HEK293 (cell line): ENCODE measurements at regions not wholly inside any gene's neighbourhood (a gene's known extent, or its start where the extent isn't known, plus 50 kb on each side); places are given as distances from the start of the nearest gene placed in this dataset.

Experiments
- CTCF ChIA-PET: fragments of 350-600 bp; formaldehyde crosslinking; extraction: SDS; loops from one replicate; lab custom pipeline; 2021; ENCODE audit warnings: antibody characterized with exemption; lab: Yijun Ruan, JAX
- POLR2A ChIA-PET: fragments of 300-600 bp; formaldehyde crosslinking; extraction: SDS; loops from one replicate; lab custom pipeline; 2020; ENCODE audit warnings: antibody characterized with exemption, inconsistent platforms; lab: Yijun Ruan, JAX
- H3K27ac ChIP-seq: fragments of 200-500 bp; sonication (Bioruptor generic); 2 replicates; pipeline ENCODE4 v1.5.1; 2014; ENCODE audit warnings: low read depth, low read length, control low read depth, inconsistent platforms; ENCODE audit errors: extremely low read depth
- H3K36me3 ChIP-seq, 2 experiments: fragments of 200-500 bp in 1 of 2; sonication (Bioruptor generic) in 1 of 2; 1 replicate in 1 of 2; 2 replicates in 1 of 2; pipeline ENCODE4 v1.5.1; 2014 to 2017; ENCODE audit warnings: inconsistent platforms in 2 of 2, low read length in 2 of 2; ENCODE audit not compliant: control insufficient read depth in 2 of 2, insufficient read depth in 1 of 2
- H3K4me1 ChIP-seq: fragments of 200-500 bp; sonication (Bioruptor generic); 2 replicates; pipeline ENCODE4 v1.5.1; 2014; ENCODE audit warnings: mild to moderate bottlenecking, low read length, inconsistent platforms; ENCODE audit not compliant: control insufficient read depth, insufficient read depth
- H3K4me3 ChIP-seq: 2 replicates; pipeline ENCODE4 v1.5.1; 2011; ENCODE audit warnings: low read depth, mild to moderate bottlenecking, control low read depth, low read length, moderate library complexity
- H3K9me3 ChIP-seq: fragments of 200-500 bp; sonication (Bioruptor generic); 2 replicates; pipeline ENCODE4 v1.5.1; 2014; ENCODE audit warnings: low read depth, low read length, inconsistent platforms; ENCODE audit not compliant: control insufficient read depth, insufficient read depth
- BCL11B ChIP-seq: fragments of 450-650 bp; formaldehyde crosslinking; IDR thresholded peaks from 2 replicates; pipeline ENCODE4 v1.5.1; 2016; ENCODE audit warnings: low read depth, missing biosample characterization, missing genetic modification characterization
- EGR2 ChIP-seq: fragments of 450-650 bp; formaldehyde crosslinking; IDR thresholded peaks from 2 replicates; pipeline ENCODE4 v1.5.1; 2016; ENCODE audit warnings: low read depth, missing biosample characterization, missing genetic modification characterization
- ELK4 ChIP-seq: IDR thresholded peaks from 2 replicates; pipeline ENCODE4 v1.6.1; 2011; ENCODE audit warnings: mild to moderate bottlenecking, low read depth, low read length, borderline replicate concordance
- OVOL3 ChIP-seq: fragments of 450-650 bp; formaldehyde crosslinking; IDR thresholded peaks from 2 replicates; pipeline ENCODE4 v1.5.1; 2016; ENCODE audit warnings: missing biosample characterization, missing genetic modification characterization
- PRDM6 ChIP-seq: fragments of 450-650 bp; formaldehyde crosslinking; IDR thresholded peaks from 2 replicates; pipeline ENCODE4 v1.5.1; 2017; ENCODE audit warnings: missing biosample characterization, missing genetic modification characterization
- SCRT1 ChIP-seq: fragments of 450-650 bp; formaldehyde crosslinking; IDR thresholded peaks from 2 replicates; pipeline ENCODE4 v1.5.1; 2016; ENCODE audit warnings: missing biosample characterization, missing genetic modification characterization, borderline replicate concordance
- ZBTB1 ChIP-seq: fragments of 450-650 bp; formaldehyde crosslinking; IDR thresholded peaks from 2 replicates; pipeline ENCODE4 v1.5.1; 2016; ENCODE audit warnings: missing biosample characterization, missing genetic modification characterization
- ZFP37 ChIP-seq: fragments of 450-650 bp; formaldehyde crosslinking; IDR thresholded peaks from 2 replicates; pipeline ENCODE4 v1.5.1; 2016; ENCODE audit warnings: missing biosample characterization, missing genetic modification characterization
- ZNF169 ChIP-seq: fragments of 450-650 bp; formaldehyde crosslinking; IDR thresholded peaks from 2 replicates; pipeline ENCODE4 v1.5.1; 2016; ENCODE audit warnings: missing biosample characterization, missing genetic modification characterization
- ZNF175 ChIP-seq: fragments of 450-650 bp; formaldehyde crosslinking; IDR thresholded peaks from 2 replicates; pipeline ENCODE4 v1.5.1; 2016; ENCODE audit warnings: missing biosample characterization, missing genetic modification characterization
- ZNF19 ChIP-seq: fragments of 450-650 bp; formaldehyde crosslinking; IDR thresholded peaks from 2 replicates; pipeline ENCODE4; 2016; ENCODE audit warnings: missing biosample characterization, missing genetic modification characterization, low read depth
- ZNF214 ChIP-seq: fragments of 450-650 bp; formaldehyde crosslinking; IDR thresholded peaks from 2 replicates; pipeline ENCODE4 v1.5.1; 2017; ENCODE audit warnings: missing biosample characterization, mild to moderate bottlenecking, missing genetic modification characterization, borderline replicate concordance
- ZNF223 ChIP-seq: fragments of 450-650 bp; formaldehyde crosslinking; IDR thresholded peaks from 2 replicates; pipeline ENCODE4 v1.5.1; 2016; ENCODE audit warnings: missing biosample characterization, missing genetic modification characterization
- ZNF341 ChIP-seq: fragments of 450-650 bp; formaldehyde crosslinking; IDR thresholded peaks from 2 replicates; pipeline ENCODE4; 2016; ENCODE audit warnings: low read depth, missing biosample characterization, missing genetic modification characterization
- ZNF394 ChIP-seq: fragments of 450-650 bp; formaldehyde crosslinking; IDR thresholded peaks from 2 replicates; pipeline ENCODE4 v1.5.1; 2016; ENCODE audit warnings: missing biosample characterization, missing genetic modification characterization, mild to moderate bottlenecking, moderate library complexity, borderline replicate concordance
- ZNF416 ChIP-seq: fragments of 450-650 bp; formaldehyde crosslinking; IDR thresholded peaks from 2 replicates; pipeline ENCODE4 v1.5.1; 2016; ENCODE audit warnings: missing biosample characterization, missing genetic modification characterization
- ZNF521 ChIP-seq: fragments of 450-650 bp; formaldehyde crosslinking; IDR thresholded peaks from 2 replicates; pipeline ENCODE4 v1.5.1; 2017; ENCODE audit warnings: missing biosample characterization, mild to moderate bottlenecking, missing genetic modification characterization
- ZNF544 ChIP-seq: fragments of 450-650 bp; formaldehyde crosslinking; IDR thresholded peaks from 2 replicates; pipeline ENCODE4 v1.5.0; 2017; ENCODE audit warnings: missing biosample characterization, missing genetic modification characterization
- ZNF555 ChIP-seq: fragments of 450-650 bp; formaldehyde crosslinking; conservative IDR thresholded peaks from 2 replicates; pipeline ENCODE4 v1.5.1; 2017; ENCODE audit warnings: missing biosample characterization, mild to moderate bottlenecking, missing genetic modification characterization, inconsistent platforms
- ZNF623 ChIP-seq: fragments of 450-650 bp; formaldehyde crosslinking; IDR thresholded peaks from 2 replicates; pipeline ENCODE4 v1.5.1; 2016; ENCODE audit warnings: missing biosample characterization, missing genetic modification characterization
- ZNF626 ChIP-seq: fragments of 450-650 bp; sonication (Bioruptor Pico); formaldehyde crosslinking; IDR thresholded peaks from 2 replicates; pipeline ENCODE4 v1.5.1; 2018; ENCODE audit warnings: missing biosample characterization, missing genetic modification characterization, inconsistent platforms
- ZNF670 ChIP-seq: fragments of 450-650 bp; formaldehyde crosslinking; IDR thresholded peaks from 2 replicates; pipeline ENCODE4 v1.5.1; 2016; ENCODE audit warnings: missing biosample characterization, missing genetic modification characterization, low read depth
- ZNF692 ChIP-seq: fragments of 450-650 bp; formaldehyde crosslinking; IDR thresholded peaks from 2 replicates; pipeline ENCODE4 v1.5.1; 2016; ENCODE audit warnings: missing biosample characterization, missing genetic modification characterization
- ZNF830 ChIP-seq: fragments of 450-650 bp; IDR thresholded peaks from 2 replicates; pipeline ENCODE4 v1.5.0; 2018; ENCODE audit warnings: missing biosample characterization, missing genetic modification characterization, low read depth, mild to moderate bottlenecking, moderate library complexity
- ZSCAN4 ChIP-seq: fragments of 450-650 bp; formaldehyde crosslinking; IDR thresholded peaks from 2 replicates; pipeline ENCODE4 v1.5.1; 2017; ENCODE audit warnings: missing biosample characterization, missing genetic modification characterization
- TF ChIP-seq, protein P1 (sequence below): fragments of 450-650 bp; formaldehyde crosslinking; conservative IDR thresholded peaks from 2 replicates; pipeline ENCODE4 v1.5.1; 2016; ENCODE audit warnings: low read depth, missing biosample characterization, missing genetic modification characterization

GRCh38 chr4:132865458-132865857 lies 283.6 kb upstream of the PCDH10 start:
- Histone ChIP-seq H3K36me3 (no peaks in the 10 kb centered on the region), H3K9me3 (no peaks in the 10 kb centered on the region), H3K4me3 (no peak overlapping the region), H3K4me1 (no peaks in the 10 kb centered on the region), H3K27ac (no peak overlapping the region)
- POLR2A ChIA-PET = no interaction called here
- CTCF ChIA-PET = no interaction called here
- no peak for TF ChIP-seq ZNF169 (tag by site-specific recombination)
- TF ChIP-seq PRDM6 (tag by site-specific recombination) = no peak
- TF ChIP-seq ZFP37 (tag by site-specific recombination) = no peak
- TF ChIP-seq ZNF175 = no peak
- no peak for TF ChIP-seq SCRT1
- no peak for TF ChIP-seq ZNF341 (tag by site-specific recombination)
- no peak for TF ChIP-seq ZNF19 (tag by site-specific recombination)
- TF ChIP-seq ZBTB1 = no peak
- TF ChIP-seq ZNF692 (tag by site-specific recombination) = no peak
- no peak for TF ChIP-seq BCL11B
- TF ChIP-seq ZNF830 (tag by site-specific recombination) = no peak
- no peak for TF ChIP-seq ZNF555 (tag by site-specific recombination)
- TF ChIP-seq ZSCAN4 = no peak
- TF ChIP-seq, all 188 proteins: peak for 0

DNA sequence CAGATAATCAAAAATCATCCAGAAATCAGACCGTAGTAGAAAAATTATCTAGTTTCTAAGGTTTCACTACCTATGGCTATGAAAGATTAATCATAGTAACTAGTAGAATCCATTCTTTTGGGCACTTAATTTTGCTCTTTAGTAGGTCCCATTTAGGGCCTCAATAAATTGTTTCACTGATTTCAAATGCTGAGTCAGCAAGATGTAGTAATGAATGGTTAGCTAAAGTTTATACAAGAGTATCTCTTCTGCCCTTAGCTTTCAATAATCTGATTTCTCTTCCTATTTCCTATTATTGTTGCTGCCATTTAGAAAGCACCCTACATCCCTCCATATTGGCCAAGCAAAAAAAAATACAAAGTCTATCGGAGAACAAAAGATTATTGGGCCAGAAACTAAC lies 283.2 kb upstream of the PCDH10 start:
- no peak overlapping the region for H3K4me3 ChIP-seq
- ChIA-PET POLR2A (no interaction called here), CTCF (no interaction called here)
- H3K9me3 ChIP-seq = no peaks in the 10 kb centered on the region
- no peaks in the 10 kb centered on the region for H3K4me1 ChIP-seq
- no peak overlapping the region for H3K27ac ChIP-seq
- TF ChIP-seq OVOL3 (tag by site-specific recombination) (no peak), ZNF223 (tag by site-specific recombination) (no peak), EGR2 (tag by site-specific recombination) (no peak), ZNF214 (no peak)
- no peaks in the 10 kb centered on the region for H3K36me3 ChIP-seq

GRCh38 chr4:132866616-132867015 lies 282.5 kb upstream of the PCDH10 start:
- ChIA-PET POLR2A (no interaction called here), CTCF (no interaction called here)
- Histone ChIP-seq H3K4me1 (no peaks in the 10 kb centered on the region), H3K27ac (no peak overlapping the region), H3K4me3 (no peak overlapping the region), H3K9me3 (no peaks in the 10 kb centered on the region), H3K36me3 (no peaks in the 10 kb centered on the region)
- no peak for TF ChIP-seq ZNF175
- TF ChIP-seq ZNF626 (tag by site-specific recombination) = no peak
- no peak for TF ChIP-seq ELK4
- no peak for TF ChIP-seq ZNF394 (tag by site-specific recombination)
- no peak for TF ChIP-seq ZNF544
- no peak for TF ChIP-seq ZNF416 (tag by site-specific recombination)
- no peak for TF ChIP-seq ZNF521 (tag by site-specific recombination)
- no peak for TF ChIP-seq ZNF670
- TF ChIP-seq, protein P1, sequence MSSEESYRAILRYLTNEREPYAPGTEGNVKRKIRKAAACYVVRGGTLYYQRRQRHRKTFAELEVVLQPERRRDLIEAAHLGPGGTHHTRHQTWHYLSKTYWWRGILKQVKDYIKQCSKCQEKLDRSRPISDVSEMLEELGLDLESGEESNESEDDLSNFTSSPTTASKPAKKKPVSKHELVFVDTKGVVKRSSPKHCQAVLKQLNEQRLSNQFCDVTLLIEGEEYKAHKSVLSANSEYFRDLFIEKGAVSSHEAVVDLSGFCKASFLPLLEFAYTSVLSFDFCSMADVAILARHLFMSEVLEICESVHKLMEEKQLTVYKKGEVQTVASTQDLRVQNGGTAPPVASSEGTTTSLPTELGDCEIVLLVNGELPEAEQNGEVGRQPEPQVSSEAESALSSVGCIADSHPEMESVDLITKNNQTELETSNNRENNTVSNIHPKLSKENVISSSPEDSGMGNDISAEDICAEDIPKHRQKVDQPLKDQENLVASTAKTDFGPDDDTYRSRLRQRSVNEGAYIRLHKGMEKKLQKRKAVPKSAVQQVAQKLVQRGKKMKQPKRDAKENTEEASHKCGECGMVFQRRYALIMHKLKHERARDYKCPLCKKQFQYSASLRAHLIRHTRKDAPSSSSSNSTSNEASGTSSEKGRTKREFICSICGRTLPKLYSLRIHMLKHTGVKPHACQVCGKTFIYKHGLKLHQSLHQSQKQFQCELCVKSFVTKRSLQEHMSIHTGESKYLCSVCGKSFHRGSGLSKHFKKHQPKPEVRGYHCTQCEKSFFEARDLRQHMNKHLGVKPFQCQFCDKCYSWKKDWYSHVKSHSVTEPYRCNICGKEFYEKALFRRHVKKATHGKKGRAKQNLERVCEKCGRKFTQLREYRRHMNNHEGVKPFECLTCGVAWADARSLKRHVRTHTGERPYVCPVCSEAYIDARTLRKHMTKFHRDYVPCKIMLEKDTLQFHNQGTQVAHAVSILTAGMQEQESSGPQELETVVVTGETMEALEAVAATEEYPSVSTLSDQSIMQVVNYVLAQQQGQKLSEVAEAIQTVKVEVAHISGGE = no peak
- no peak for TF ChIP-seq ZNF623 (tag by site-specific recombination)
